T-helper 9 cell (primary cell): ENCODE measurements at regions not wholly inside any gene's neighbourhood (a gene's known extent, or its start where the extent isn't known, plus 50 kb on each side); places are given as distances from the start of the nearest gene placed in this dataset.
"Not testable (repeated sequence)": the region's sequence is repeated elsewhere in the genome, so short reads cannot be mapped to it uniquely, and the experiment has no call there.

Source experiments
- DNase-seq: peaks from one replicate; pipeline ENCODE4 v3.0.0-alpha.2; 2020

DNA sequence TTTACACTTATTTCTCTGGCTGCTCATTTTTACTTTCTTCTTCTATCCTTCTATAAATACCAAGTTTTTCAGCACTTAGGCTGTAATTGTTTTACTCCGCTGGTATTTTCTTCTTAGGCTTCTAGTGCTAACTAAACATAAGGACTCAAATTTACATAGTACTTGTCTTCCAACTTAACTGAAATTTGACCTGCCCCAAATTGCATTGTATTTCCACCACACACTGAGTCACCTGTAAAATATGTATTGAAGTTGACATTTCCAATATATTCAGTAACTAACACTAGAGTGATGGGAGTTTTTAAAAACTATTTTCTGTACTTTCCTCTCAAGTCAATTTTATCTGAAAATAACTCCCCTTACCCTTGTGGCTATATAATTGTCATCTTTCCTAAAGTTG lies 1794.1 kb upstream of the RAG2 start:
- DNase-seq: no peak

GRCh38 chr11:38384568-38384967 lies 1786.5 kb upstream of the RAG2 start:
- no peak for DNase-seq

- no peak for DNase-seq
Observed at GRCh38 chr11:38365274-38365673, 1767.2 kb upstream of the RAG2 start.

- no peak for DNase-seq
Observed at GRCh38 chr11:38356255-38356654, 1758.2 kb upstream of the RAG2 start.

GRCh38 chr11:38345286-38345685 lies 1747.2 kb upstream of the RAG2 start:
- DNase-seq: no peak

- not testable (repeated sequence) for DNase-seq
Observed at GRCh38 chr11:38341612-38342011, 1743.6 kb upstream of the RAG2 start.

GRCh38 chr11:38339835-38340440 lies 1741.9 kb upstream of the RAG2 start:
- DNase-seq: no peak

DNA sequence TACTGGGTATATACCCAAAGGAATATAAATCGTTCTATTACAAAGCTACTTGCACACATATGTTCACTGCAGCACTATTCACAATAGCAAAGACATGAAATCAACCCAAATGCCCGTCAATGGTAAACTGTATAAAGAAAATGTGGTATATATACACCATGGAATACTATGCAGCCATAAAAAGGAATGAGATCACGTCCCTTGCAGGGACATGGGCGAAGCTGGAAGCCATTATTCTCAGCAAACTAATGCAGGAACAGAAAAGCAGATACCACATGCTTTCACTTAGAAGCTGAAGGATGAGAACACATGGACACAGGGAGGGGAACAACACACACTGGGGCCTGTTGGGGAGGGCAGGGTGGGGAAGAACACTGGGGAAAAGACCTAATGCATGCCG lies 1740.0 kb upstream of the RAG2 start:
- DNase-seq: not testable (repeated sequence)

GRCh38 chr11:38332046-38332445 lies 1734.0 kb upstream of the RAG2 start:
- no peak for DNase-seq

GRCh38 chr11:38330578-38330977 lies 1732.5 kb upstream of the RAG2 start:
- no peak for DNase-seq

GRCh38 chr11:38323961-38324761 lies 1726.1 kb upstream of the RAG2 start:
- DNase-seq: no peak

DNA sequence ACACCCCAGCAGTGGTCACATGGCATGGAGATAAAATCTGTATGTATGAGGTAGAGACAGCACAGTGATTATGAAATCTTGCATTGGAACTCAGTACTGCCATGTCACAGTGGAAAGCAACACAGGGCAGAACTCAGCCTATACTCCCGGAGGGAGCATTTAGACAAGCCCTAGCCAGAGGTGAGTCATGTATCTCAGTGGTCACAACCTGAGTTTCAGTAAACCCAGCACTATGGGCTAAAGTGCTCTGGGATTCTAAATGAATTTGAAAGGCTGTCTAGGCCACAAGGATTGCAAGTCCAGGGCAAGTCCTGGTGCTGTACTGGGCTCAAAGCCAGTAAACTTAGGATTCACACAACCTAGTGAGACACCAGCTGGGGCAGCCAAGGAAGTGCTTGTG lies 1717.1 kb upstream of the RAG2 start:
- no peak for DNase-seq

DNA sequence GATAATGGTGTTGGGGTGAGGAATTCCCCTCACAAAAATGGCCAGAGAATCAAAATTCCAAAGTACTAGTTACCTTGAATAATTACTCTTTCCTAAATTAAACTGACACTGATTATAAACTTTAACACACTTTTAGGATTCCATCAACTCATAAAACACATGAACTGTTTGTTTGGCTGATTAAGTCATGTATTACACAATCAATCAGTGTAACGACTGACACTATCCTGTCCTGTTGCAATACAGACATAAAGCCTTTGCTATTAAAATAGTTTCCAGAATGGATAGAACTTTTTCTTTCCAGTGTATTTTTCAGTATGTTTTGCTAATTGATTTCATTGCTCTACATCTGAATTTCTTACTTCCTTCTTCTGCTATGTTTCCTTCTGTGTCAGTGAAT lies 1709.4 kb upstream of the RAG2 start:
- DNase-seq: no peak

DNA sequence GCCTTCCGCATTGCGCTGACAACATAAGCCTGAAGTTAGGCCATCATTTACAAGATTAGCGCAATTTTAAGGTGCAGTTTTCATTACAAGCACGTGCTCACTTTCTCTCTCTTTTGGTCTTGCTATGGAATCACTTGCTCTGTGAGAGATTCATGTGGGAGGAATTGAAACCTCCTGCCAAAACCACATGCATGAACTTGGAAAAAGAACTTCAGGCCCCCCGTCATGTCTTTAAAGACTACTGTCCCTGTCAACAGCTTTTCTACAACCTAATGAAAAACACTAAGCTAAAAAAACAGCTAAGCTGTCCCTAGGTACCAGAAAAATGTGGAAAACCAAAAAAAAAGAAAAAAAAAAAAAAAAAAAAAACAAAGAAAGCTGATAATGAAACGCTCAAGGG lies 1707.6 kb upstream of the RAG2 start:
- no peak for DNase-seq

- no peak for DNase-seq
Observed at GRCh38 chr11:38304926-38305325, 1706.9 kb upstream of the RAG2 start.

GRCh38 chr11:38302564-38302963 lies 1704.5 kb upstream of the RAG2 start:
- DNase-seq: no peak

- DNase-seq: no peak
Observed at GRCh38 chr11:38300570-38300969, 1702.5 kb upstream of the RAG2 start.

DNA sequence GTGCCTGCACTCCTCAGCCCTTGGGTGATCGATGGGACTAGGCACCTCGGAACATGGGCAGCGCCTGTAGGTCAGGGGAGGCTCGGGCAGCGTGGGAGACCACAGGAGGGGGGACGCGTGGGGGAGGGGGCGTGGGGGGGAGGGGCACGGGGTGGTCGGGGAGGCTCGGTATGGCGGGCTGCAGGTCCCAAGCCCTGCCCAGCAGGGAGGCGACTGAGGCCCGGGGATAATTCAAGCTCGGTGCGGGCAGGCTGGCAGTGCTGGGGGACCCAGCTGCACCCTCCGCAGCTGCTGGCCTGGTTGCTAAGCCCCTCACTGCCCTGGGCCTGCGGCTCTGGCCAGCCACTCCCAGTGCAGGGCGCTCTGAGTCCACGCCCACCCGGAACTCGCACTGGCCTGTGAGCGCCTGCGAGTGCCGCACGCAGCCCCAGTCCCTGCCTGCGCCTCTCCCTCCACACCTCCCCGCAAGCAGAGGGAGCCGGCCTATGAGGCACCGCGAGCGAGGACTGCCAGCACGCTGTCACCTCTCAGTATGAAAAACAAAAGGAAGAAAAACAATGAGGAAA lies 1698.3 kb upstream of the RAG2 start:
- no peak for DNase-seq

DNA sequence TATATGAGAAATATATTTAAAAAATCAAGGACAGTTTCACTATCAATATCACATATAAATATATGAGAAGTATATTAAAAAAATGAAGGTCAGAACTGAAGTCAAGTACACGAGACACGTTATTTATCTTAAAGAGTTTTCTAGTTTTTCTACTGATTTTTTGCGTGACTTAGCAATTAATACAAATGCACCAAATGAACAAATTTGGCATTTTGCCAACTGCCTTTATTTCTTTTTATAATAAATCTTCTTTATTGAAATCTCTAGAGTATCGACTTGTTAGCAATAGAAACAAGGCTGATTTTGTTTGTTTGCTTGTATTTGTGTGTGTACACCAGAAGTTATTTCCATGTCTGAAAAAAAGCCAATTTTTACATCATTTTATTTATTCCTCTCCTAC lies 1684.7 kb upstream of the RAG2 start:
- no peak for DNase-seq

- no peak for DNase-seq
Observed at GRCh38 chr11:38278457-38279141, 1680.6 kb upstream of the RAG2 start.

DNA sequence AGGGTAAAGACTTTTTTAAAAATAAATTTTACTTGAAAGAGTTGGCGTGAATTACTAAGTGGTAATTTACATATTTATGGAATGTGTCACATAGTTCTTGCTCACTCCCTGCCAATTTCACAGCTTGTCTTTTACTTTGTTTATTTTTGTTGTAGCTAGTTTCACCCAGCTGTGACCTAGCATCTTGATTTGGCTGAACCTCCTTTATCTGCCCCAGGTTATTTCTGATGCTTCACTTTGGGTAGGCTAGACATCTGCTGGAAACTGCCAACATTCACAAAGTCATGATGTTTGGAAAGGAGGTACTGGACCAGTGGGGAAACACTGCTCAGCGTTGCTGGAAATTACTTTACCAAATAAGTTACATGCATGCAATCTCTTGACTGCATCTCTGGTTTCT lies 1676.0 kb upstream of the RAG2 start:
- DNase-seq: no peak

DNA sequence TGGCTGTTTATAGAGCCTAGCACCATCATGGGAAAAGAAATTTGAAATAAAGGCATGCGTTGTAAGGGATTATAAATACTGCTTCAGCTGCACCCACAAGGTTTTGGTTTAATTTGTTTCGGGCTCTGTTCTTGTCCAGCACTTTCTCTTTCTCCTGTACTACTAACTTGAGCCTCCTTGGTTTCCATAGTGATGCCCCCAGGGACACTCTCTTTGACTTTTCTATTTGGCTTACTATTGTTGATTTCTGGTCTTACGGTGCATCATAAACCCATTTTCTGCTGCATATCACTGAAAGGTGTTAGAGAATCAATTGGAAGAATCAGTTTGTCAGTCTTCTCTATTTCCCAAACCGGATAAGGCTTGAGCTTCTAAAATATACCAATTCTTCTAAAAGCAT lies 1674.3 kb upstream of the RAG2 start:
- DNase-seq: no peak

GRCh38 chr11:38266691-38267090 lies 1668.7 kb upstream of the RAG2 start:
- DNase-seq: no peak

GRCh38 chr11:38256436-38256835 lies 1658.4 kb upstream of the RAG2 start:
- DNase-seq: no peak
